Progenitor cell of endocrine pancreas (in vitro differentiated cells): ENCODE measurements at regions not wholly inside any gene's neighbourhood (a gene's known extent, or its start where the extent isn't known, plus 50 kb on each side); places are given as distances from the start of the nearest gene placed in this dataset.

ENCODE experiments used
- DNase-seq: peaks from one replicate; pipeline ENCODE4 v3.0.0; 2021; ENCODE audit warnings: low spot score; ENCODE audit not compliant: unreplicated experiment
- H3K27ac Mint-ChIP-seq: 2 replicates; pipeline ENCODE4 v1.8.0; 2021; ENCODE audit warnings: mild to moderate bottlenecking, moderate library complexity, mixed read lengths
- H3K27me3 Mint-ChIP-seq: 2 replicates; pipeline ENCODE4 v1.8.0; 2021; ENCODE audit warnings: mixed read lengths
- H3K36me3 Mint-ChIP-seq: 2 replicates; pipeline ENCODE4 v1.8.0; 2022; ENCODE audit warnings: mixed read lengths; ENCODE audit not compliant: insufficient read depth
- H3K4me1 Mint-ChIP-seq: 2 replicates; pipeline ENCODE4 v1.8.0; 2021; ENCODE audit warnings: low read depth, mixed read lengths
- H3K4me3 Mint-ChIP-seq: 2 replicates; pipeline ENCODE4 v1.8.0; 2021; ENCODE audit warnings: low read depth, mild to moderate bottlenecking, moderate library complexity, mixed read lengths
- H3K9me3 Mint-ChIP-seq: 2 replicates; pipeline ENCODE4 v1.8.0; 2021; ENCODE audit warnings: low read depth, mixed read lengths
- TF ChIP-seq, protein P1 (sequence below): fragments of 200-600 bp; sonication (generic); IDR thresholded peaks from one replicate; pipeline ENCODE4 v1.5.0; 2021; ENCODE audit warnings: antibody characterized with exemption, mild to moderate bottlenecking; ENCODE audit not compliant: unreplicated experiment

- Mint-ChIP-seq H3K4me1 (no peaks in the 10 kb centered on the region), H3K36me3 (no peaks in the 10 kb centered on the region), H3K4me3 (no peak overlapping the region), H3K27ac (no peak overlapping the region), H3K9me3 (no peaks in the 10 kb centered on the region), H3K27me3 (peaks cover 3% of the 10 kb centered on the region)
- TF ChIP-seq, protein P1, sequence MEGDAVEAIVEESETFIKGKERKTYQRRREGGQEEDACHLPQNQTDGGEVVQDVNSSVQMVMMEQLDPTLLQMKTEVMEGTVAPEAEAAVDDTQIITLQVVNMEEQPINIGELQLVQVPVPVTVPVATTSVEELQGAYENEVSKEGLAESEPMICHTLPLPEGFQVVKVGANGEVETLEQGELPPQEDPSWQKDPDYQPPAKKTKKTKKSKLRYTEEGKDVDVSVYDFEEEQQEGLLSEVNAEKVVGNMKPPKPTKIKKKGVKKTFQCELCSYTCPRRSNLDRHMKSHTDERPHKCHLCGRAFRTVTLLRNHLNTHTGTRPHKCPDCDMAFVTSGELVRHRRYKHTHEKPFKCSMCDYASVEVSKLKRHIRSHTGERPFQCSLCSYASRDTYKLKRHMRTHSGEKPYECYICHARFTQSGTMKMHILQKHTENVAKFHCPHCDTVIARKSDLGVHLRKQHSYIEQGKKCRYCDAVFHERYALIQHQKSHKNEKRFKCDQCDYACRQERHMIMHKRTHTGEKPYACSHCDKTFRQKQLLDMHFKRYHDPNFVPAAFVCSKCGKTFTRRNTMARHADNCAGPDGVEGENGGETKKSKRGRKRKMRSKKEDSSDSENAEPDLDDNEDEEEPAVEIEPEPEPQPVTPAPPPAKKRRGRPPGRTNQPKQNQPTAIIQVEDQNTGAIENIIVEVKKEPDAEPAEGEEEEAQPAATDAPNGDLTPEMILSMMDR = no peak
- DNase-seq = no peak
These were observed 922.8 kb downstream of the EPHA7 start for GRCh38 chr6:92496527-92496926.

GRCh38 chr6:92495242-92495641, 924.1 kb downstream of the EPHA7 start:
- no peak overlapping the region for H3K27ac Mint-ChIP-seq
- no peaks in the 10 kb centered on the region for H3K4me1 Mint-ChIP-seq
- no peaks in the 10 kb centered on the region for H3K27me3 Mint-ChIP-seq
- TF ChIP-seq, protein P1 = no peak
- DNase-seq = no peak
- no peak overlapping the region for H3K4me3 Mint-ChIP-seq
- H3K9me3 Mint-ChIP-seq = no peaks in the 10 kb centered on the region
- H3K36me3 Mint-ChIP-seq = no peaks in the 10 kb centered on the region

GRCh38 chr6:92485487-92485886, 933.9 kb downstream of the EPHA7 start:
- Mint-ChIP-seq H3K27ac (no peak overlapping the region), H3K4me1 (no peaks in the 10 kb centered on the region), H3K36me3 (no peaks in the 10 kb centered on the region), H3K9me3 (peaks cover 16% of the 10 kb centered on the region), H3K4me3 (no peak overlapping the region), H3K27me3 (peaks cover 3% of the 10 kb centered on the region)
- DNase-seq = no peak
- TF ChIP-seq, protein P1 = no peak

DNA sequence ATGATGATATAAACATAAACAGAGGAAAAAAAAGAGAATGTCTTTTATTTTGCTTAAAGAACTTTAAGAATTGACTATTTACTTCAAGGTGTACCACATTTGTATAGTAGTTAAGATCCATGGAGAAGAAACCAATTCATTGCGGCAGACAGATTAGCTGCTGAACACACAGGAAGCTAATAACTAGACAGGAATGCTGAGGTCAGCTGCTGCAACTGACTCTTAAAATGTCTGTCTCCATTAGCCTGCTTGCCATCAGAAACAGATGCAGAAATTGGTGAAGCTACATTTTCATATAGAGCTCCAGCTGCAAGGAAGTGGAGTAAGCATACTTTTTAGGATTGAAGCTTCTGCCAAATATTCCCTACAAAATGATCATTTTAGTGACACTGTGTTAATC, 939.5 kb downstream of the EPHA7 start:
- H3K4me3 Mint-ChIP-seq = no peak overlapping the region
- H3K36me3 Mint-ChIP-seq = no peaks in the 10 kb centered on the region
- H3K27me3 Mint-ChIP-seq = peaks cover 3% of the 10 kb centered on the region
- DNase-seq = no peak
- peaks cover 19% of the 10 kb centered on the region for H3K9me3 Mint-ChIP-seq
- TF ChIP-seq, protein P1 = no peak
- H3K27ac Mint-ChIP-seq = no peak overlapping the region
- H3K4me1 Mint-ChIP-seq = peaks cover 6% of the 10 kb centered on the region

DNA sequence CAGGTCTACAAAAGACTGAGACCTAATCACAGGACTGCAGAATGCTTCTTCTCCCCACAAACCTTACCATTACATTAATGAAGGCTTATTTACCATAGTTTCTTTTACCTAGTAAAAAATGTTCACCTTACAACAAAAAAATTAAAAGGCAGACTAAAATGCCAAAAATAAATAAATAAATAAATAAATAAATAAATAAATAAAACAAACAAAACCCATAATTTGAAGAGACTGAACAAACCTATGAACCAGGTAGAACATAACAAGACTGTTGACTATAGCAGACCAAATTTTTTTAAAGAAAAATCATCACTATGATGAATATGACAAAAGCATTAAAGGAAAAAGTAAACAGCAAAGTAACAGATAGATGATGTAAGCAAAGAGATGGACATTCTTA, 946.3 kb downstream of the EPHA7 start:
- H3K27ac Mint-ChIP-seq = no peak overlapping the region

More for the DNA sequence above, 946.3 kb downstream of the EPHA7 start:
- DNase-seq = no peak
- peaks cover 10% of the 10 kb centered on the region for H3K9me3 Mint-ChIP-seq
- no peaks in the 10 kb centered on the region for H3K27me3 Mint-ChIP-seq
- H3K36me3 Mint-ChIP-seq = no peaks in the 10 kb centered on the region
- H3K4me1 Mint-ChIP-seq = peaks cover 6% of the 10 kb centered on the region
- H3K4me3 Mint-ChIP-seq = no peak overlapping the region
- TF ChIP-seq, protein P1 = no peak
